A673 (cell line): ENCODE measurements at regions not wholly inside any gene's neighbourhood (a gene's known extent, or its start where the extent isn't known, plus 50 kb on each side); places are given as distances from the start of the nearest gene placed in this dataset.

Source experiments
- BruUV-seq: library from RNA; stranded (reverse); fragments of 400-500 nt; replicated peaks from 2 replicates; lab custom pipeline; 2021; lab: Mats Ljungman, UMichigan
- CTCF ChIA-PET: fragments of 300-600 bp; sonication (Branson Sonifier 250); formaldehyde crosslinking; loops from one replicate; lab custom pipeline; 2022; ENCODE audit warnings: antibody characterized with exemption; lab: Charles Lee
- POLR2A ChIA-PET: fragments of 300-600 bp; sonication (Branson Sonifier 250); formaldehyde crosslinking; loops from one replicate; lab custom pipeline; 2022; ENCODE audit warnings: antibody characterized with exemption; ENCODE audit not compliant: low non-redundant PET; lab: Charles Lee
- DNase-seq: peaks from one replicate; pipeline ENCODE4 v3.0.0-alpha.2; 2015; ENCODE audit warnings: low spot score
- H3K27ac ChIP-seq: fragments of 200-600 bp; sonication (generic); 2 replicates; pipeline ENCODE4 v1.5.1; 2016; ENCODE audit warnings: mixed run types, low read depth, mild to moderate bottlenecking, mixed read lengths, antibody characterized with exemption, low read length; ENCODE audit not compliant: poor library complexity, severe bottlenecking
- H3K27me3 ChIP-seq: fragments of 200-600 bp; sonication (generic); replicated peaks from 2 replicates; pipeline ENCODE4 v1.6.1; 2017; ENCODE audit warnings: mixed run types, low read depth, mild to moderate bottlenecking, mixed read lengths, antibody characterized with exemption, low read length; ENCODE audit not compliant: insufficient read depth, poor library complexity
- H3K36me3 ChIP-seq: fragments of 200-600 bp; sonication (generic); 2 replicates; pipeline ENCODE4 v1.6.1; 2016; ENCODE audit warnings: mixed run types, mild to moderate bottlenecking, mixed read lengths, antibody characterized with exemption, low read length; ENCODE audit not compliant: insufficient read depth, poor library complexity, severe bottlenecking
- H3K4me1 ChIP-seq: fragments of 200-600 bp; sonication (generic); 2 replicates; pipeline ENCODE4 v1.6.1; 2017; ENCODE audit warnings: mixed run types, mild to moderate bottlenecking, mixed read lengths, antibody characterized with exemption, low read length; ENCODE audit not compliant: insufficient read depth, poor library complexity, severe bottlenecking
- H3K4me3 ChIP-seq: fragments of 200-600 bp; sonication (generic); 2 replicates; pipeline ENCODE4 v1.5.1; 2016; ENCODE audit warnings: low read depth, mixed run types, mild to moderate bottlenecking, mixed read lengths, low read length; ENCODE audit not compliant: poor library complexity, severe bottlenecking
- H3K9me3 ChIP-seq: fragments of 200-600 bp; sonication (generic); 2 replicates; pipeline ENCODE4 v1.6.1; 2016; ENCODE audit warnings: mixed run types, low read depth, mild to moderate bottlenecking, mixed read lengths, antibody characterized with exemption, low read length; ENCODE audit not compliant: poor library complexity, severe bottlenecking
- EZH2 ChIP-seq: fragments of 200-600 bp; sonication (generic); IDR thresholded peaks from 2 replicates; pipeline ENCODE4 v1.6.1; 2017; ENCODE audit warnings: borderline replicate concordance, low read depth, mild to moderate bottlenecking, mixed read lengths, antibody characterized with exemption, low read length; ENCODE audit not compliant: poor library complexity, severe bottlenecking
- intact Hi-C: fragments of 100-400 bp; cut with micrococcal nuclease; formaldehyde crosslinking; loops from one replicate; pipeline ENCODE4 v1.10.0; 2022; ENCODE audit not compliant: unreplicated experiment
- TF ChIP-seq, protein P1 (sequence below): fragments of 300-800, 200-600 bp; sonication (generic); conservative IDR thresholded peaks from 2 replicates; pipeline ENCODE4 v1.5.1; 2017; ENCODE audit warnings: low read depth, mild to moderate bottlenecking, antibody characterized with exemption, low read length, moderate library complexity, mixed read lengths

GRCh38 chr13:80501556-80501955 is 160.6 kb upstream of the SPRY2 start:
- CTCF ChIA-PET, result no interaction called here
- BruUV-seq, result no TSS peak
- no peak for TF ChIP-seq EZH2
- TF ChIP-seq, protein P1, sequence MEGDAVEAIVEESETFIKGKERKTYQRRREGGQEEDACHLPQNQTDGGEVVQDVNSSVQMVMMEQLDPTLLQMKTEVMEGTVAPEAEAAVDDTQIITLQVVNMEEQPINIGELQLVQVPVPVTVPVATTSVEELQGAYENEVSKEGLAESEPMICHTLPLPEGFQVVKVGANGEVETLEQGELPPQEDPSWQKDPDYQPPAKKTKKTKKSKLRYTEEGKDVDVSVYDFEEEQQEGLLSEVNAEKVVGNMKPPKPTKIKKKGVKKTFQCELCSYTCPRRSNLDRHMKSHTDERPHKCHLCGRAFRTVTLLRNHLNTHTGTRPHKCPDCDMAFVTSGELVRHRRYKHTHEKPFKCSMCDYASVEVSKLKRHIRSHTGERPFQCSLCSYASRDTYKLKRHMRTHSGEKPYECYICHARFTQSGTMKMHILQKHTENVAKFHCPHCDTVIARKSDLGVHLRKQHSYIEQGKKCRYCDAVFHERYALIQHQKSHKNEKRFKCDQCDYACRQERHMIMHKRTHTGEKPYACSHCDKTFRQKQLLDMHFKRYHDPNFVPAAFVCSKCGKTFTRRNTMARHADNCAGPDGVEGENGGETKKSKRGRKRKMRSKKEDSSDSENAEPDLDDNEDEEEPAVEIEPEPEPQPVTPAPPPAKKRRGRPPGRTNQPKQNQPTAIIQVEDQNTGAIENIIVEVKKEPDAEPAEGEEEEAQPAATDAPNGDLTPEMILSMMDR, result no peak
- Histone ChIP-seq H3K9me3 (peaks cover 13% of the 10 kb centered on the region), H3K27ac (no peak overlapping the region), H3K27me3 (no peaks in the 10 kb centered on the region), H3K36me3 (no peaks in the 10 kb centered on the region), H3K4me3 (no peak overlapping the region), H3K4me1 (peaks cover 12% of the 10 kb centered on the region)
- intact Hi-C loops, result no loop called here
- DNase-seq, result no peak
- POLR2A ChIA-PET, result no interaction called here

GRCh38 chr13:80499536-80500290 is 158.8 kb upstream of the SPRY2 start:
- no peak overlapping the region for H3K27ac ChIP-seq
- H3K4me1 ChIP-seq, result peaks cover 12% of the 10 kb centered on the region
- no peaks in the 10 kb centered on the region for H3K9me3 ChIP-seq
- intact Hi-C loops, result no loop called here
- TF ChIP-seq EZH2, result no peak
- TF ChIP-seq, protein P1, result no peak
- no peaks in the 10 kb centered on the region for H3K36me3 ChIP-seq
- H3K27me3 ChIP-seq, result no peaks in the 10 kb centered on the region
- no peak for DNase-seq
- BruUV-seq, result no TSS peak
- ChIA-PET CTCF (no interaction called here), POLR2A (no interaction called here)
- no peak overlapping the region for H3K4me3 ChIP-seq

- Histone ChIP-seq H3K9me3 (no peaks in the 10 kb centered on the region), H3K36me3 (no peaks in the 10 kb centered on the region), H3K27me3 (no peaks in the 10 kb centered on the region), H3K4me1 (no peaks in the 10 kb centered on the region), H3K4me3 (no peak overlapping the region), H3K27ac (no peak overlapping the region)
- ChIA-PET CTCF (no interaction called here), POLR2A (no interaction called here)
- TF ChIP-seq EZH2, result no peak
- TF ChIP-seq, protein P1, result no peak
- BruUV-seq, result no TSS peak
- no peak for DNase-seq
- intact Hi-C loops, result no loop called here
These were observed 157.5 kb upstream of the SPRY2 start for GRCh38 chr13:80498433-80498832.
